Embryonic facial prominence (tissue), 1 donor: ENCODE measurements at regions not wholly inside any gene's neighbourhood (a gene's known extent, or its start where the extent isn't known, plus 50 kb on each side); places are given as distances from the start of the nearest gene placed in this dataset.

Experiments
- DNase-seq: peaks from one replicate; pipeline ENCODE4 v3.0.0-alpha.2; 2016; ENCODE audit errors: extremely low spot score

GRCh38 chr6:2465336-2465735 is 219.9 kb upstream of the GMDS start:
- no peak for DNase-seq

- no peak for DNase-seq
These were observed 219.2 kb upstream of the GMDS start for GRCh38 chr6:2464641-2465040.

GRCh38 chr6:2462831-2463230 is 217.4 kb upstream of the GMDS start:
- DNase-seq: no peak

- DNase-seq: no peak
These were observed 214.9 kb upstream of the GMDS start for GRCh38 chr6:2460216-2460745.

- DNase-seq: no peak
These were observed 208.8 kb upstream of the GMDS start for GRCh38 chr6:2454180-2454579.

GRCh38 chr6:2450546-2450945 is 205.1 kb upstream of the GMDS start:
- DNase-seq: no peak

- DNase-seq: no peak
These were observed 204.2 kb upstream of the GMDS start for GRCh38 chr6:2449572-2449940.

GRCh38 chr6:2448826-2449571 is 203.6 kb upstream of the GMDS start:
- peak; percentile 43 for DNase-seq

- DNase-seq: no peak
These were observed 202.5 kb upstream of the GMDS start for GRCh38 chr6:2447931-2448330.

GRCh38 chr6:2447318-2447920 is 202.0 kb upstream of the GMDS start:
- DNase-seq: no peak

- no peak for DNase-seq
These were observed 196.4 kb upstream of the GMDS start for GRCh38 chr6:2441601-2442475.

- no peak for DNase-seq
These were observed 195.1 kb upstream of the GMDS start for GRCh38 chr6:2440516-2440915.

GRCh38 chr6:2439632-2440031 is 194.2 kb upstream of the GMDS start:
- no peak for DNase-seq

GRCh38 chr6:2439082-2439481 is 193.7 kb upstream of the GMDS start:
- no peak for DNase-seq

GRCh38 chr6:2436410-2437154 is 191.2 kb upstream of the GMDS start:
- peak; percentile 28 for DNase-seq

- no peak for DNase-seq
These were observed 189.9 kb upstream of the GMDS start for GRCh38 chr6:2435323-2435722.

- DNase-seq: peak; percentile 36
These were observed 189.5 kb upstream of the GMDS start for GRCh38 chr6:2434912-2435311.

- DNase-seq: no peak
These were observed 188.7 kb upstream of the GMDS start for GRCh38 chr6:2434116-2434515.

GRCh38 chr6:2433711-2434110 is 188.3 kb upstream of the GMDS start:
- no peak for DNase-seq

GRCh38 chr6:2433266-2433665 is 187.9 kb upstream of the GMDS start:
- DNase-seq: no peak

GRCh38 chr6:2432292-2432691 is 186.9 kb upstream of the GMDS start:
- no peak for DNase-seq

GRCh38 chr6:2430612-2431011 is 185.2 kb upstream of the GMDS start:
- DNase-seq: no peak
